WTC11 (cell line): ENCODE measurements at regions not wholly inside any gene's neighbourhood (a gene's known extent, or its start where the extent isn't known, plus 50 kb on each side); places are given as distances from the start of the nearest gene placed in this dataset.

ENCODE experiments used
- ELF4 ChIP-seq: sonication (generic); formaldehyde crosslinking; IDR thresholded peaks from 2 replicates; pipeline ENCODE4 v1.8.1; 2022; ENCODE audit warnings: low read depth, mild to moderate bottlenecking, moderate library complexity, missing genetic modification reagents
- KAT7 ChIP-seq: sonication (generic); formaldehyde crosslinking; IDR thresholded peaks from 2 replicates; pipeline ENCODE4 v1.8.1; 2023; ENCODE audit warnings: missing genetic modification reagents, mild to moderate bottlenecking, borderline replicate concordance
- TF ChIP-seq, protein P1 (sequence below): sonication (generic); formaldehyde crosslinking; IDR thresholded peaks from 2 replicates; pipeline ENCODE4 v1.8.1; 2023; ENCODE audit warnings: mild to moderate bottlenecking, missing genetic modification reagents
- TF ChIP-seq, protein P2 (sequence below): fragments of 200-600 bp; IDR thresholded peaks from 2 replicates; pipeline ENCODE4 v1.8.0; 2022; ENCODE audit warnings: antibody characterized with exemption

DNA sequence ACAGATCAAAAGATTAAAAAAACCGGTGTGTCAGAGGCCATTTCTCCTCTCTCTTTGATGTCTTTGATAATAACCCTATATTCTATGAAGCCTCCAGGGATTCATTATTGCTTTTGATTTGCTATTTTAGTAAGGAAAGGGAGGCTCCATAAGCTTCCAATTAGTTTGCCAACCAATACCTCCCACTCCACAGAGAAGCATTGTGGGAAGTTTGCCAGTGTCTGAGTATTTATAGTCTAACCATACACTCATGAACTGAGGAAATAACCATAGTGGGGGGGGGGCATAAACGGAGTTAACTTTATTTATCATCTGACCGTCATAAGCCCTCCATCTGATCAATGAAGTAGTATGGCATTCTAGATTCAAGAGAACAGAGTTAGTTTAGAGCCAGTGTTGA, 1066.8 kb upstream of the PABPC4L start:
- TF ChIP-seq, protein P1, sequence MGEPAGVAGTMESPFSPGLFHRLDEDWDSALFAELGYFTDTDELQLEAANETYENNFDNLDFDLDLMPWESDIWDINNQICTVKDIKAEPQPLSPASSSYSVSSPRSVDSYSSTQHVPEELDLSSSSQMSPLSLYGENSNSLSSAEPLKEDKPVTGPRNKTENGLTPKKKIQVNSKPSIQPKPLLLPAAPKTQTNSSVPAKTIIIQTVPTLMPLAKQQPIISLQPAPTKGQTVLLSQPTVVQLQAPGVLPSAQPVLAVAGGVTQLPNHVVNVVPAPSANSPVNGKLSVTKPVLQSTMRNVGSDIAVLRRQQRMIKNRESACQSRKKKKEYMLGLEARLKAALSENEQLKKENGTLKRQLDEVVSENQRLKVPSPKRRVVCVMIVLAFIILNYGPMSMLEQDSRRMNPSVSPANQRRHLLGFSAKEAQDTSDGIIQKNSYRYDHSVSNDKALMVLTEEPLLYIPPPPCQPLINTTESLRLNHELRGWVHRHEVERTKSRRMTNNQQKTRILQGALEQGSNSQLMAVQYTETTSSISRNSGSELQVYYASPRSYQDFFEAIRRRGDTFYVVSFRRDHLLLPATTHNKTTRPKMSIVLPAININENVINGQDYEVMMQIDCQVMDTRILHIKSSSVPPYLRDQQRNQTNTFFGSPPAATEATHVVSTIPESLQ, result no peak
- TF ChIP-seq ELF4 (CRISPR knock-in tag) (no peak), KAT7 (CRISPR knock-in tag) (no peak)
- TF ChIP-seq, protein P2, sequence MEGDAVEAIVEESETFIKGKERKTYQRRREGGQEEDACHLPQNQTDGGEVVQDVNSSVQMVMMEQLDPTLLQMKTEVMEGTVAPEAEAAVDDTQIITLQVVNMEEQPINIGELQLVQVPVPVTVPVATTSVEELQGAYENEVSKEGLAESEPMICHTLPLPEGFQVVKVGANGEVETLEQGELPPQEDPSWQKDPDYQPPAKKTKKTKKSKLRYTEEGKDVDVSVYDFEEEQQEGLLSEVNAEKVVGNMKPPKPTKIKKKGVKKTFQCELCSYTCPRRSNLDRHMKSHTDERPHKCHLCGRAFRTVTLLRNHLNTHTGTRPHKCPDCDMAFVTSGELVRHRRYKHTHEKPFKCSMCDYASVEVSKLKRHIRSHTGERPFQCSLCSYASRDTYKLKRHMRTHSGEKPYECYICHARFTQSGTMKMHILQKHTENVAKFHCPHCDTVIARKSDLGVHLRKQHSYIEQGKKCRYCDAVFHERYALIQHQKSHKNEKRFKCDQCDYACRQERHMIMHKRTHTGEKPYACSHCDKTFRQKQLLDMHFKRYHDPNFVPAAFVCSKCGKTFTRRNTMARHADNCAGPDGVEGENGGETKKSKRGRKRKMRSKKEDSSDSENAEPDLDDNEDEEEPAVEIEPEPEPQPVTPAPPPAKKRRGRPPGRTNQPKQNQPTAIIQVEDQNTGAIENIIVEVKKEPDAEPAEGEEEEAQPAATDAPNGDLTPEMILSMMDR, result no peak
